GM20000 (cell line): ENCODE measurements at regions not wholly inside any gene's neighbourhood (a gene's known extent, or its start where the extent isn't known, plus 50 kb on each side); places are given as distances from the start of the nearest gene placed in this dataset.

Source experiments
- DNase-seq: peaks from one replicate; pipeline ENCODE4 v3.0.0; 2012; ENCODE audit warnings: low spot score
- TF ChIP-seq, protein P1 (sequence below): IDR thresholded peaks from 2 replicates; pipeline ENCODE4 v1.5.1; 2012; ENCODE audit warnings: mild to moderate bottlenecking, control low read depth; ENCODE audit errors: extremely low read depth, missing control alignments

DNA sequence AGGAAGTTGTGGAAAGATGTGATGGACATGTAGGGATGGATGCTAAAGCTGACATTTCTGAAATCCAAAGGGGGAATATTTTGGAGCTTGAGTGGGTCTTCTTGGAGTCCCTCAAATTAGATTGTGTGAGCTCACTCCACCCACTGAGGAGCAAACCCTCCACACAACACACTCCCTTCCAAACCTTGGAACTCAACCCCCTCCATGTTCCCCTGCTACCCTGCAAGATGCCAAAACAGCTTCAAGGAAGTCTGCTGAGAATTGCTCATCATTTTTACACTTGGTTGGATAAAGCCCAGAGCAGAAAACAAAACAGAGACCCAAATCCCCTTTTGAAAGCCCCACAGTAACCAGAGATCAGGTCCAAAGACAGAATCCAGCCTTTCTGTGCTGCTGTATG lies 103.3 kb upstream of the ERCC4 start:
- DNase-seq = no peak
- TF ChIP-seq, protein P1, sequence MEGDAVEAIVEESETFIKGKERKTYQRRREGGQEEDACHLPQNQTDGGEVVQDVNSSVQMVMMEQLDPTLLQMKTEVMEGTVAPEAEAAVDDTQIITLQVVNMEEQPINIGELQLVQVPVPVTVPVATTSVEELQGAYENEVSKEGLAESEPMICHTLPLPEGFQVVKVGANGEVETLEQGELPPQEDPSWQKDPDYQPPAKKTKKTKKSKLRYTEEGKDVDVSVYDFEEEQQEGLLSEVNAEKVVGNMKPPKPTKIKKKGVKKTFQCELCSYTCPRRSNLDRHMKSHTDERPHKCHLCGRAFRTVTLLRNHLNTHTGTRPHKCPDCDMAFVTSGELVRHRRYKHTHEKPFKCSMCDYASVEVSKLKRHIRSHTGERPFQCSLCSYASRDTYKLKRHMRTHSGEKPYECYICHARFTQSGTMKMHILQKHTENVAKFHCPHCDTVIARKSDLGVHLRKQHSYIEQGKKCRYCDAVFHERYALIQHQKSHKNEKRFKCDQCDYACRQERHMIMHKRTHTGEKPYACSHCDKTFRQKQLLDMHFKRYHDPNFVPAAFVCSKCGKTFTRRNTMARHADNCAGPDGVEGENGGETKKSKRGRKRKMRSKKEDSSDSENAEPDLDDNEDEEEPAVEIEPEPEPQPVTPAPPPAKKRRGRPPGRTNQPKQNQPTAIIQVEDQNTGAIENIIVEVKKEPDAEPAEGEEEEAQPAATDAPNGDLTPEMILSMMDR = no peak

DNA sequence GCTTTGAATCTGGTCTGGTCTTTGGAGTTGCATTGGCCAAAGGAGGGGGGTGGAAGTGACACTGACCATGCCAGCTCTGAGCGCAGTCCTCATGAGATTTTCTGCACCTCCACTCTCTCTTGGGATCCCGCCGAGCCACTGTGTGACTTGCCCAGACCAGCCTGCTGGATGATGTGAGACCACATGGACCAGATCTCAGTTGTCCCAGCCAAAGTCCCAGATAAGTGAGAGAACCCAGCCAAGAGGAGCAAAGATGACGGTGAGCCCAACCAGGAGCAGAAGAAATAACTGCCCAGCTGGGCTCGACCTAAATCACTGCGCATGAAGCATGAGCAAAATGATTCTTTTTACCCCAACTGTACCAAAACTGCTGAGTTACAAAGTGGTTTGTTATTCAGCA lies 96.5 kb upstream of the ERCC4 start:
- TF ChIP-seq, protein P1 = no peak
- DNase-seq = no peak

DNA sequence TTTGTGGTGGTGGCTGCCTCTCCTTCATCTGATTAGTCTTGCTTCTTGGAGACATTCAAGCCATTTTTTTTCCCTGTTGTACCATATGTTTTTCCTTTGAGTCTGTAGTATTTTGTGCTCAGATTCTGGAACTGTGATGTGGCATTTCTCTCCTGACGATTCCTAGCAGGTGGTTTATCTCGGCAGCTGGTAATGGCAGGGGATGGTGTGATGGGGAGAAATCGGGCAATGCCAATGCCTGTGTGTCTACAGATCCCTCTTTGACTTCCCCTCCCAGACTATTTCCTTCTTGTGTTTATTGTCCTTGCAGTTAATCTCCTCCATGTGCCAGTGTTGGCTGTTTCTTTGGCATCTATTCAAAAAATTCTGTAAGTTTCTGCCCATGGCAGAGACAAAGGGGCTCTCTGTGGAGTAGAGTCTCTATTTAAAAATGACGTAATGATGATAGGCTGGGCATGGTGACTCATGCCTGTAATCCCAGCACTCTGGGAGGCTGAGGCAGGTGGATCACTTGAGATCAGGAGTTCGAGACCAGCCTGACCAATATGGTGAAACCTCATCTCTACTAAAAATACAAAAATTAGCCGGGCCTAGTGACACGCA lies 90.2 kb upstream of the ERCC4 start:
- TF ChIP-seq, protein P1 = no peak

GRCh38 chr16:13833515-13833914 lies 86.4 kb upstream of the ERCC4 start:
- TF ChIP-seq, protein P1 = no peak

More for the DNA sequence above, 90.2 kb upstream of the ERCC4 start:
- DNase-seq = no peak

DNA sequence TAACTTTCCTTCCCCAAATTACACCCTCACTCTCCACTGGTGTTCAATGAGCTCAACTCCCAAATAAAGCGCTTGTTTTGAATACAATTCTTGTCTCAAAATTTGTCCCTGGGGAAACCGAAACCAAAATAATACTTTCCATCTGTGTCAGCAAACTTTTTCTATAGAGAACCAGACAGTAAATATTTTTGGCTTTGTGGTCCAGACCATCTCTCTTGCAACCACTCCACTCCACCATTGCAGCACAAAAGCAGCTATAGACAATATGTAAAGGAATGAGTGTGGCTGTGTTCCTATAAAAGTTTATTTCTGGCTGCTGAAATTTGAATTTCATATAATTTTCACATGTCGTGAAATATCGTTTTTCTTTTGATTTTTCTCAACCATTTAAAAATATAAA lies 84.6 kb upstream of the ERCC4 start:
- DNase-seq = no peak
- TF ChIP-seq, protein P1 = no peak

More at GRCh38 chr16:13833515-13833914, 86.4 kb upstream of the ERCC4 start:
- DNase-seq = no peak

- DNase-seq = no peak
- TF ChIP-seq, protein P1 = no peak
Observed at GRCh38 chr16:13835935-13836730, 83.8 kb upstream of the ERCC4 start.

GRCh38 chr16:13838401-13839190 lies 81.4 kb upstream of the ERCC4 start:
- no peak for DNase-seq
- TF ChIP-seq, protein P1 = no peak
